ELR (cell line): ENCODE measurements at regions not wholly inside any gene's neighbourhood (a gene's known extent, or its start where the extent isn't known, plus 50 kb on each side); places are given as distances from the start of the nearest gene placed in this dataset.
"Not testable (repeated sequence)": the region's sequence is repeated elsewhere in the genome, so short reads cannot be mapped to it uniquely, and the experiment has no call there.

Experiments used
- DNase-seq: peaks from one replicate; pipeline ENCODE4 v3.0.0-alpha.2; 2015; ENCODE audit warnings: low read depth

DNA sequence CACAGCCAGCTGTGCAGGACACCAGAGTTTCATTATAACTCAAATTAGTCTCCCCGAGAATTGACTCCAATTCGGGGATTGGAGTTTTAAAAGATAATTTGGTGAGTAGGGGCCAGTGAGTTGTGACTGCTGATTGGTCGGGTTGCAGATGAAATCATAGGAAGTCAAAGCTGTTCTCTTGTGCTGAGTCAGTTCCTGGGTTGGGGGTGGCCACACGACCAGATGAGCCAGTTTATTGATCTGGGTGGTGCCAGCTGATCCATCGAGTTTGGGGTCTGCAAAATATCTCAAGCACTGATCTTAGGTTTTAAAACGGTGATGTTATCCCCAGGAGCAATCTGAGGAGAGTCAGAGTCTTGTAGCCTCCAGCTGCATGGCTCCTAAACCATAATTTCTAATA, 82.7 kb upstream of the SLC66A3 start:
- DNase-seq, result peak; percentile 3

DNA sequence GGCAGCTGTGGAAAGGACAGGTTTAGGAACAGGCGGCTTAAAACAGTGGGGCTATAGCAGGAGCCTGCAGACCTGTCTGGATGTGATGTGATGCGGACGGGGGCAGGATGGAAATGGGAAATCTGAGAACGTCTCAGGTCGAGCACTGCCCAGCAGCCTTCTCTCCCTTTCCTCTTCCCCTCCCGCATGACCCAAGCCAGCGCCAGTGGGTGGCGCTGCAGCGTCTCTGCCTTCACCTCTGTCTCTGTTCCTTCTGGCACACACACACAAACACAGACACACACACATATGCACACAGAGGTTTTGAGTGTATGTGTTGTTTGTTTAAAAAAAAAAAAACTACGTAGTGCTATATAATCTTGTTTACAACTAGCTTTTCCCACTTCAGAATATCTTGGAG, 82.0 kb upstream of the SLC66A3 start:
- peak; percentile 9 for DNase-seq

DNA sequence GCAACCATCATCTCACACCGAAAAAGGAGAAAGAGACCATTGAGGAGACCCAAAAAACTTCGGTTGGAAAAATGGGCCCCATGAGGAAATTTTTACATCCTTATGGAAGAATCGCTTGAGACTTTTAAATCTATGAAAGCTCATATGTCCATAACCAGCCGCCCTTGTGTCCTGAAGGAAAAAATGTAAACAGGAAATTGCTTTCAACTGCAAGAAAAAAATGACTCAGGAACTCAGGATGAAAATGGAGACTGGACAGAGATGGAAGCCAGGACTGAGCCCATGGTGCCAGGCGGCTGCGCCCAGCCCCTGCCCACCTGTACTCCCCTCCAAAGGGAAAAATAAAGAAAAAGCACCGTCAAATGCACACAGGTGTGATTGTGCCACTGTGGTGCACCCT, 81.5 kb upstream of the SLC66A3 start:
- peak; percentile 63 for DNase-seq

DNA sequence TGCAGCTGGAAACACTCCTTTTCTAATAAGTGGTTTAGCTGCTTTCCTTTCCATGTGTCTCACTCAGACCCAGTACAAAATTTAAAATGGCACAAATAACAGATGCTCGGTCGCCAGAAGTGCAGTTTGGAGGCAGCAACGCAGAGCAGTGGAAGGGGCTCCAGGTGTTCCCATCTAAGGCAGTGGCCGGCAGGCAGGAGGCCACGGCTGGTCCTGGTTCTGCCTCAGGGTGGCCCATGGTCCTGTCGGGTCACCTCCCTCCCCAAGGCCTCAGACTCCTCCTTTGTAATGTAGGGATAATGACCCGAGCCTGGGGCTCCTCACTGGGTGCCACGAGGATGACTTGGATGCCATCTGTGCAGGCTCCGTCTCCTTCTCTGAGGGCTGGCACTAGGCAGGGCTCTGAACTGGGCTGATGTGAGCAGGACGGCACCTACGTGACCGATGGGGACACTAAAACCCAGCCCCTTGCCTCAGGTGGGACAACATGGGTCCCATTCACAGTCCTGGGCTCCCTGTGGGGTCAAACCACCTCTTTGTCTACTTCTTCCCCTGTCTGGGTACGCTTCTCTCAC, 80.9 kb upstream of the SLC66A3 start:
- DNase-seq, result no peak

DNA sequence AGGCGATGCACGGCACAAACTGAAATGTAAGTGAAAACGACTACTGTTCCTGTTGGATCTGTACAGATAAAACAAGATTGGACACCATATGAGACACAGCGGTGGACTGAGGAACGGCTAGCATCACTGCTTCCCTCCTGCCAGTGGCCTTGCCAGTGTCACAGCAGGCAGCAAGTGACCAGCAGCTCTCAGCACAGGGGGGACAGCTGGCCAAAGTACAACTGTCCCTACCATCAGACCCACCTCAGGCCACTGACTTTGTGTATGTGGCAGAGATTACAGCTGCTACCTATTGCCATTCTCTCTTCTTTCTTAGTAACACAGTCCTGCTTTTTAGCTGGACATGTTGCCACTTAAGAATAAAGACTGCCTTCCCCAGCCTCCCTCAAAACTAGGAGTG, 80.0 kb upstream of the SLC66A3 start:
- DNase-seq, result no peak

DNA sequence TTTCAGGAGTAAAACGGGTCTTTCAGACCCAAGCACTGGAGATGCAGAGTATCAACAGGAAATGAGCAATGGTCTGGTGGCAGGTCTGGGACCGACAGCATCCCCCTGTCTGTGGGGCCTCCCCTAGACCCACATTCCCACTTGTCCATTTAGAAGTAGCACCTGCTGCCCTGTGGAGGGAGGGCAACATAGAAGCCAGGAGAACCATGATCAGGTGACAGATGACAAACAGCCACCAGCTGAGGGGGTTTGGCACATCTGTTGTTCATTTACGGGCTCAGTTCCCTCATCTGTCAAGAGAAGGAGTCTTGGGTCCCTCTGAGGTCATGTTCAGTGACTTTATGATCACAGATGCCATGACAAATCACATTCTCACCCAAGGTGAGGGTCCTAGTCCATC, 77.9 kb upstream of the SLC66A3 start:
- DNase-seq, result no peak

DNA sequence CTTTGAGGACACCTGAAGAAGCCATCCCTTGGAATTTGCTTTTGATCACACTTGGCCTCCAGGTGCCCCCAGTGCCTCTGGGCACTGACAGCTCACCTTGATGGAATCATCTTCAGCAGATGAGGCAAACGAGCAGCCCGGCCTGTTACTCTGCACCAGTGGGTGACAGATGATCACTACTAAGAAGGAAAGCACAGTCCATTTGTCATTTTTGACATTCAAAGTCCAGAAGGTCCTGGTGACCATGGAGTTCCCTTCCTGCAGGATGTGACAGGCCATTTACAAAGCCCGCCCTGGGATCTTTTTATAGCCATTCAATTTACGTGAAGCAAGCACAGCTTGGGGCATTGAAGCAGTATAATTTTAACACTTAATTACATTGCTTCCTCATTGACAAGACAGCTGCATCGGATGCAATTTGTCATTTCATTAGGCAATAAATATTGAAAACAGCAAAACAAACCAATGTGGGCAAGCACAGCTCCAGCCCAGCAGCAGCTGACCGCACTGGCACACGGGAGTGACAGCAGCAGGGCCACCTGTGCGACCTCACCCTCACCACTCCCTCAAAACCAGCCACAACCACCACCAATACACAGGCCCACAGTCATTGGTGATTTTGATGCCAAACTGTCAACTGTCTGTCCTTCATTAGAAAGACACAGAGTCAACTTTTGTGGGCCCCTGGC, 76.0 kb upstream of the SLC66A3 start:
- no peak for DNase-seq

DNA sequence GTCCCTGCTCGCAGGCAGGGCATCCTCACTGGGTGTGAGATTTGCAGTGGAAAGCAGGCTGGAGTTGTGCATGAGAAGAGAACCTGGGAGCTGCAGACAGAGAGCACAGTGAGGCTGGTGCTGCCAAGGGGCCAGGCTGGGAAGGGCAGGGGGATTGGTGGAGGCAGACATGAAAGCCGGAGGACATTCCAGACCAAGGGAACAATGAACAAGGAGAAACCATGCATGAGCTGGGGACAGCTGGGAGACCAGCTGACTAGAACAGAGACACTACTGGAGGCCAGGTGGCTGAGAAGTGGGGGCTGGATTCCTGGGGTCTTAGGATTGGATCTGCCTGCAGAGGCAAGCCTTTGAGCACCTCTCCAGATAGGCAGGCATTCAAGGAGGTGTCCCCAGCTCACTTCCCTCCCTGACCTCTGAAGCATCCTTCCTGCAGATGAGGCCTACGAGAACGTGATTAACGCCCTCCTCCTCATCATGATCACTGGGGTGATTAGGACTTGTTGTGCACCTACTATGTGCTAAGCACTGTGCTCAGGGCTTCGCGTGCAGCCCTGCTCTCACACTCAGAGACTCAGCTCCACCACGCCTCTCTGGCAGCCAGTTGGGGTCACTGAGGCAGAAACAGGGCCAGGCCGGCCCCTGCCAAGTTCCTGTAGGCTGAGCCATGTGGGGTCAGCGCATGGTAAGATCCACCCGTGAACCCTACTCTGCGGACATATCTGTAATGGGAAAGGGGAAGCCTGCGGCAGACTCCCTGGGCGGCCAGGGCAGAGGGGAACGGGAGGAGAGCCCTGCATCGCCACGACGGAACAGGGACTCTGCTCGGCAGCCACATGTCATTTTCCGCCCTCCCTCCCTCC, 74.8 kb upstream of the SLC66A3 start:
- DNase-seq, result no peak

DNA sequence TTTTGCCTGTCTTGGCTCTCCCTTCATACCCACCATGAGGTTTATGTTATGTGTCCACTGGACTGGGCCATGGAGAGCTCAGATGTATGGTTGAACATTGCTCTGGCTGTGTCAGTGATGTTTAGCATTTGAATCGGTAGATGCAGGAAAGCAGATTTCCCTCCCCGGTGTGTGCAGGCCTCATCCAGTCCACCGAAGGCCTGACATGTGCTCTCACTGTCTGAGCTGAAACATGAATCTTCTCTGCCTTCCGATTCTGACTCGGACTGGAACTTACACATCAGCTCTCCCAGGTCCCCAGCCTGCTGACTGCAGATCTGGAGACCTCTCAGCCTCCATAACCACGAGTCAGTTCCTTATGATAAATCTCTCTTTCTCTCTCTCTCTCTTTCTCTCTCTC, 72.4 kb upstream of the SLC66A3 start:
- DNase-seq, result no peak

DNA sequence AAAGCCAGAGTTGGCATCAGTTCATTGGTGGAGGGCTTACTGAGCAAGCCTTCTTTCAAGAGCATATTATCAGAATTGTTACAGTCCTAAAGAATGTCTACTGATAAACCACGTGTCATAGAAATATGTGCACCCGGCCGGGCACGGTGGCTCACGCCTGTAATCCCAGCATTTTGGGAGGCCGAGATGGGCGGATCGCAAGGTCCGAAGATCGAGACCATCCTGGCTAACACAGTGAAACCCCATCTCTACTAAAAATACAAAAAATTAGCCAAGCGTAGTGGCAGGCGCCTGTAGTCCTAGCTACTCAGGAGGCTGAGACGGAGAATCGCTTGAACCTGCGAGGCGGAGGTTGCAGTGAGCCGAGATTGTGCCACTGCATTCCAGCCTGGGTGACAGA, 66.4 kb upstream of the SLC66A3 start:
- not testable (repeated sequence) for DNase-seq

DNA sequence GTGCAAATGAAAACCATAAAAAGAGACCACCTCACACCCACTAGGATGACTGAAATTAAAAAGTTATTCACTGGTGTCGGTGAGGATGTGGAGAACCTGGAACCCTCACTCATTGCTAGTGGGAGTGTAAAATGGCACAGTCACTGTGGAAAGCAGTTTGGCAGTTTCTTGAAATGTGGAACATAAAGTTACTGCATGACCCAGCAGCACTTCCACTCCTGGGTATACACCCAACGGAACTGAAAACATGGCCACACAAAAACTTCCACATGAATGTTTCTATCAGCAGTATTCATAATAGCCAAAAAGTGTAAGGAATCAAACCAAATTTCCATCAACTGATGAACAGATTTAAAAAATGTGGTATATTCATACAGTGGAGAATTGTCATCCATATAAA, 65.1 kb upstream of the SLC66A3 start:
- DNase-seq, result no peak

DNA sequence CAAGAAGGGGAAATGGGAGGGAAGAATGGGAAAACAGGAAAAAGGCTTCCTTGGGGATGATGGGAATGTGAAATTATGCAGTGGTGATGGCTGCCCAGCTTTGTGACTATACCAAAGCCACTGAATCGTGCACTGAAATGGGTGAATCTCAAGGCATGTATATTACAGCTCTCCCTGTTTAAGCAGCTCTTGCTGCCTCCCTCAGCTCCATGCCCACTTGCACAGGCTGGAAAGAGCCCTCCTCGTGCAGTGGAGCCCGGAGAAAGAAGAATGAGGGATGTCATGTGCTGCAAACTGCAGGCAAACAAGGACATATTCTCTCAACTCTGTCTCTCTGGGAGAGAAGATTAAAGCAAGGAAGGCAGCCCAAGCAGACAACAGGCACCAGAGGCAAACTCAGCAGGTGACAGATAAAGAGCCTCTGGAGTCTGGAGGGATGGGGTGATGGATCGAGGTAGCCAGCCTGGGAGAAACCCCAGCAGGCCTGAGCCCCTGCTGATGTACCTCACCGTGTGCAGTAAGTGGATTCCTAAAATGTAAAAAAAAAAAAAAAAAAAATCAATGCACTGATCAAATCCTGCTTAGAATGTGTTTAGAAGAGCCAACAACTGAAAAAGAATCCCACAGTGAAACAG, 62.4 kb upstream of the SLC66A3 start:
- DNase-seq, result no peak

DNA sequence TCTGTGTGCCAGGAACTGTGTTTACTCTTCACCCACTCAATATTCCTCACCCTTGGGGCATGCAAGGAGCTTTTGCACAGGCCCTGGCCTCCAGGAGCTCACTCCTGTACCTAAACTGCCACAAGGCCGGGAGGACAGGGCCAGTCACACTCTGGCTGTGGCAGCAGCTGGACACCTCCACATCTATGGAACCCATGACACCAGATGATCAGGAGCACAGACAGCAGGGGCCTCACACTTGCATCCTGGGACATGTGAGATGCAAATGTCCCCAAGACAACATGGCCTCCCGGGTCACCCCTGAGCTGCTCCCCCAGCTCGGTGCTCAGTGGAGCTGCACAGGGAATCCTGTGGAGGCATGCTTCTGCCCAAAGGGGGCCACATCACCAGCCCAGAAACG, 61.8 kb upstream of the SLC66A3 start:
- no peak for DNase-seq

DNA sequence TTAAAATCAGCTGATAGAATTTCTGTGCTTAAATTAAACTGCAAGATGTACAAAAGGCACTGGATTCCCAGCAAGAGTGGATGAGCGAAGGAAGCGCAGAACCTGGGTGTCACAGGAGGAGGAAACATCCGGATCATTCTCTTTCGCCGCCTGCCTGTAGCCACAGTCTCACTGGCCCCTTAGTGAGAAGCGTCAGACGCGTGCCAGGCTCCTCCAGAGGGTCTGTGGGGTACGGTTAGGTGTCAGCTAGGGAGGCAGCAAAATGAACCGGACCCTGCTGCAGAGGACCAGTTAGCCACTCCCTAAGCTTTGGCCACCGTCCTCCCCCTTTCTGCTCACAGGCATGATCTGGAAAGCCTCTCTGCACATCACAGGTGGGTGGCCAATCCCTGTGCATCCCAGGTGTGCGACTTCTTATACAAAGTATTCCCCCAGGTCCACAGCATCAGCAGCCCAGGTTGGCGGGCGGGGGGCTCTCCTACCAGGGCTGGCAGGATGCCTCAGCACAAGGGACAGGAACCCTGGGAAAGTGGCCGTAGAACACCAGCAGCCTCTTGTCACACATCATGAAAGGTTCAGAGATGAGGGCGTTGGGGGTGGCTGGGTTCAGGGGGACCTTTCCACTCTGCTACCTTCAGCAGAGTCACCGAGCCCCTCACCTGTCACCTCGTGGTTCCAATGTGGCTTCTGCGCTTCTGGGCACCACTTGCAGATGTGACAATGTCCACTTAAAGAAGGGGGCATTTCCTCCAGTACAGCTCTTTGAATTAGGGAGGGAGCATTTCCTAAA, 61.1 kb upstream of the SLC66A3 start:
- no peak for DNase-seq

DNA sequence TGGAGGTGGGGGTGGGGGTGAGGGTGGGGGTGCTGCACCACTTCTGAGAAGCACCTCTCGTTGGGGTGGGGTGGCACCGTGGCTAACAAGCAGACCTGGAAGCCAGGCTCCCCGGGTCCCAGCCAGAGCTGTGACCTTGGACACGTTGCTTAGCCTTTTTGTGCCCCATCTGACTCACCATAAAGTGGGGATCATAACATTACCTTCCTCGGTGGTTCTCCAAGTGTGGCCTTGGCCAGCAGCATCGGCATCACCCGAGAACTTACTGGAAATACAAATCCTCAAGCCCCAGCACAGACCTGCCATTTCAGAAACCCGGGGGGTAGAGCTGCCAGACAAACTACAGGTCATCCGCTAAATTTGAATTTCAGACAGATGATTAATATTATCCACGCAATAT, 58.7 kb upstream of the SLC66A3 start:
- no peak for DNase-seq

DNA sequence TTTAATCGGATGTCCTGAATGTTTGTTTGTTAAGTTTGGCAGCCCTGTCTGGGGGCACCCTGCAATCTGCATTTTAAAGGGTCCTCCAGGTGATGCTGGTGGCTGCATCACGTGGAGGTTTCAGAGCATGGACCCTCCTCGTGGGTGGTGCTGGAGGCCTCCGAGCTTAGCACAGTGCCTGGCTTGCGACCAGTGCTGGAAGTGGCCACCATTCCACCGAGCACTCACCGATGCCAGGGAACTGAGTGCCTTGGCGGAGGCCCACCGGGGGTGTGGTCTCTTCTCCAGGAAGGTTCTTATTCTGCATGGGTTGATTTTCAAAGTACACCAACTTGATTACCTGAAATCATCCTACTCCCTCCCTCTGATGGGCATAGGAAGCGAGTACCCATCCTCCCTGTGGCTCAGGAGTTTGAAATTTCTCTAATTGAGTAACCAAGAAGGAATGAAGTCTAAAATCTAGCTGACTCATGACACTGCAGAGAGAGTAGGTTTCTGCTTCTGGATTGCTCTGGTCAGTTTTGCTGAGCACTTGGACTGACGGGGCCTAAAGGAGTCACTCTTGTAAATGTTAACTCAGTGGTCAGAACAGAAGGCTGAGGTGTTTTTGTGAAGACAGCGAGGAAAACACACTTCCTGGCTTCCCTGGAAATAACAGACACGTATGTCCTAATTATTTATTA, 58.1 kb upstream of the SLC66A3 start:
- DNase-seq, result peak; percentile 74

DNA sequence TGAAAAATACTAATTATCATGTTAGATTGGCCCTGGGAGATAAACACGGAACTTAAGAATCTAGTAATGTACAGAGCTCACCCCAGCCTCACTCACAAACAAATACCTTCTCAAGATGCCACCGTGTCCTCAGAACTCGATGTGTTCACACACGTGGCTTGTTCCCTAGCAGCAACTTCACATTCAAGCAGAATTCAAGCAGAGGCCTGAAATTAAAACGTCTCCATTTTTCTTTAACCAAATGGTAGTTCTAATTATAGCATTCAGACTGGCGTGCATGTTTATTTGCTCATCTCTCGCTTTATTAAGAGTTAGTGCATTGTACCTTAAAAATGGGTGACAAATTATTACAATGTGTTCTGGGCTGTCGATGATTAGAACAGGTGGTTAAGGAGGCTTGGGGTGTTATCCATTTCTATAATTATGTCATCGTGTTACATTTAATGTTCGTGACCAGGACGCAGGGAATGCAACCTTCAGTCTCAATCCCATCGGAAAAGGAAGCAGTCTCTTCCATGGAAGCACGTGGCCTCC, 57.3 kb upstream of the SLC66A3 start:
- DNase-seq, result no peak

DNA sequence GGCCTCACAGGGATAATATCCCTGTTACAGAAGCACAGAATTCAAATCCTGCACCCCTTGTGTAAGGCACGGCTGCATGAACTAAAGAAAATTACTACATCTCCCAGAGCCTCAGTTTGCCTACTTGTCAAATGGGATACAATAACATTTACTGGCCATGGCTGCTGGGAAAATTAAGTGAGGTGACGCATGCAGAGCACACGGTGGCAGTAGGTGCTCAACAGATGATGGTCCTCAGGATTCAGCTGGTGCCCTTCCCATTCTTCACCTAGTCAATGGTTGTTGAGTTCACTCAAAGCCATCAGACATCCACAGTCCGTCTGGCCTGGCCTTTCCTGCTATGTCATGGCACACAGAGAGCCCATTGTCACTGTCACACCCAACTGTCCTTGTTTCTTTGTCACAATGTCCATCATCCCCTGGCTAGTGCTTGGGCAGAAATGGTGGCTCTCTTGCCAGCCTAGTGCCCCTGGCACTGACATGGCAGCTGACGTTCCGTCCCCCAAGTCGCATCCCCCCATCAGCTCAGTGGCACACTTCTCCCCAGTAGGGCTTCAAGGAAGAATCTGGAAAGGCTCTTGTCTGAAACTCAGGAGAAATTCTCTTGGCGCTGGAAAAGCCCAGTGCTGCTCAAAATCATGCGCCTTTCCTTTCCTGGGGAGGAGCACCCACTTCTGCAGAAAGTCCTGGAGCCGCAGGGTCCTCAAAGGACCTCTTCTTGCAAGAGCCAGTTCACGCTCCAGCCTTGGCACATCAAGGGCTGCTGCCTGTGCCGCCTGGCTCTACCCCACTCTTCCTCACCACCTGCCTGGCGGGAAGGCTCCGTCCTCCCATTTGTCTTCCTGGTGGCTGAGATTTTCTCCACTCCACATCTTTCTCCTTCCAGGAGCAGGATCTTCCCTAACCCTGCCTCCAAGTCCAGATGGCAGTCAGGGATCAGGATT, 55.9 kb upstream of the SLC66A3 start:
- no peak for DNase-seq

DNA sequence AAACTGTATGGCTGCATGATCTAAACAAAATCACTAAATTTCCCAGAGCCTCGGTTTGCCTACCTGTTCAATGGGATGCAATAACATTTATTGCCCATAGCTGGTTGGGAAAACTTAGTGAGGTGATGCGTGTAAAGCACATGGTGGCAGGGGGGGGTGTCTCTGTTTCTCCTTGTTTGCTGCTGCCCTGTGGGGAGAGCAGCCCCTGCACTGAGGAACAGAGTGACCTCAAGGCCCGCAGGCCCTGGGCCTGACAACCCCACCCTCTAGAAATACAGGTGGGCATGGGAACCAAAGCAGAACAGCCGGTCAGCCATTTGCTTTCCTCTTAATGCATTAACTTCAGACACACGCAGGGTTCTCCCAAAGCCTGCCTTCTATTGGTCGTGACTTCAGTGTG, 55.1 kb upstream of the SLC66A3 start:
- no peak for DNase-seq

DNA sequence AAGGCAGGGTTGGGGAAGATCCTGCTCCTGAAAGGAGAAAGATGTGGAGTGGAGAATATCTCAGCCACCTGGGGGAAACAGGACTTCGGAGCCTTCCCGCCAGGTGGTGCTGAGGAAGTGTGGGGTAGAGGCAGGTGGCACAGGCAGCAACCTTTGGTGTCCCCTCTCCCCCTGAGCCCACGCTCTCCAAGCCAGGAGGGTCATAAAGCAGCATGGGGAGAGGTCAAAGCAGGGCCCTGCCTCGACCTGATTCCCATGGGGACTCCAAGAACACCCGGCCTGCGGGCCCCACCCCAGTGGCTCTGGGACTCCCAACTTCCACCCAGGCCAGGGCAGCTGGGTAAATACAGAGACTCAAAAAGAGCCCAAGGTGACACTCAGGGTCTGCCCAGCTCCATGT, 54.3 kb upstream of the SLC66A3 start:
- DNase-seq, result no peak
